GM12873 (cell line): ENCODE measurements at regions not wholly inside any gene's neighbourhood (a gene's known extent, or its start where the extent isn't known, plus 50 kb on each side); places are given as distances from the start of the nearest gene placed in this dataset.
A peak's percentile ranks its signal among the peaks of the same experiment; 100 is the strongest.

Experiments used
- CTCF ChIP-seq: IDR thresholded peaks from 2 replicates; pipeline ENCODE4 v1.5.1; 2012; ENCODE audit warnings: low read depth, mild to moderate bottlenecking, moderate library complexity, low read length, control low read depth; ENCODE audit not compliant: insufficient read depth; ENCODE audit errors: missing control alignments

DNA sequence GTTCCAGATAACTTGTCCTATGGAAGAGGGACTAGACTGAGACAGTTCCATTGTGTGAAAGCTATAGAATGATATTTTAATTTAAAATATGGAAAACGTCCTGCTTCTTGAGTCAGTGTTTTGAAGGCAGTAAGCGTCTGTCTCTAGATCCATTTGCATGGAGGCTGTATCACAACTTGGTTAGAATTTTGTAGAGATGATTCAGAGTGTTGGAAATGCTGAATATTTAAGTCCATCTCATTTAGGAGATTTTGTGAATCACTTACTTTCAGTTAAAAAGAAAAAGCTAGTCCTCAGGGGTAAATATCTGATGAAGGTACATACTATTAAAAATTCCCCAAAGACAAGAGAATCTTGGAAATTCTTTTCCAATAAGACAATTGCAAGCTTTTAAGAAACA is 72.7 kb downstream of the FANCF start:
- no peak for TF ChIP-seq CTCF

DNA sequence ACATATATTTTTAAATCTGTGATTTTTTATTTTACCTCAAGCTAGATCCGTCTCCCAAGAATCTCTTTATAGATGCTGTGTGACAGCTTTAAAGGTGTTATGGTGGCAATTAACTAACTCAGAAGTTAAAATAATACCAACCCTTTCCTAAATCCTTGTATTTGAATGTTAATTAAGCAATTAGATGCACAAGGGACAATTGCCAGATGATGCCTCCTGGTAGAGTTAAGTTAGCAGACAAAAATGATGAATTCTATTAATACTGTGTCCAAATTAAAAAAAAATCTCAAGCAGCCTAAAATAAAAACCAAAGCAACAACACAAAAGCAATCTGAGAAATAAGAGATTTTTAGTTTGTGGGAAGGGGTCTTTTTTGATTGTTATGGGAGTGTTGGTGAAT is 78.9 kb downstream of the FANCF start:
- TF ChIP-seq CTCF = no peak

DNA sequence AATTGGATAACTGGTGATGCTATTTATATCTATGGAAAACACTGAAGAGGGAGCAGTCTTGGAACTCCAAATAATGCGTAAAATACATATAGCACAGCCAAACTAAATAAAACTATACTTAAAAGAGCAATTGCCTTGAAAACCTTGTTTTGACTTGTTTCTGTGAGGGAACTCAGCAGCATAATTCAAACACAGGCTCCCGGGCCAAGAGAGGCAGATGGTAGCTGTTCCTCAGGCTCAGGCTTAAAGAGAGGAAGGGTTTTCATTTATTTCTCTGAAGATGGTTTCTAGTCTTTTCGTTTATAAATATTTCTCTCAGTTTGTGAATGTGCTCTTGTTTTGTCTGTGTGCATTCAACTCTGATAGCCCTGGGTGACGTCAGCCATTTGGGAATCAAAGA is 82.4 kb downstream of the FANCF start:
- TF ChIP-seq CTCF = no peak

GRCh38 chr11:22539821-22540256 is 85.8 kb downstream of the FANCF start:
- peak; percentile 23 for TF ChIP-seq CTCF

DNA sequence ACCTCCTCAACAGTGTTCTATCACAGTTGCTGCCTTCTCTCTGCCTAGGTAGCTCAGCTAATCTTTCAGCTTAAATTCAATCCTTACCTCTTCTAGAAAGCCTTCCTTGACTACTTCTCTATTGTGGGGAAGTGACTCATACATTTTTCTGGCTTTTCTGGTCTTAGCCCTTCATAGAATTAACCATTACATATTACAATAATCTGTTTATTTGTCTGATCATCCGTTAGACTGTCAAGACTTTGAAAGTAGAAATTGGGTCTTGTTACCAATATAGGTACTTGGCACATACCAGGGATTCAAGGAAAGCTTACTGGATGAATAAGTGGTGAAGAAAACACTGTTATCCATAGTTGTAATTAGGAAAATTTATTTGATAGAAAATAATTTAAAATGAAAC is 89.6 kb downstream of the FANCF start:
- TF ChIP-seq CTCF = no peak

DNA sequence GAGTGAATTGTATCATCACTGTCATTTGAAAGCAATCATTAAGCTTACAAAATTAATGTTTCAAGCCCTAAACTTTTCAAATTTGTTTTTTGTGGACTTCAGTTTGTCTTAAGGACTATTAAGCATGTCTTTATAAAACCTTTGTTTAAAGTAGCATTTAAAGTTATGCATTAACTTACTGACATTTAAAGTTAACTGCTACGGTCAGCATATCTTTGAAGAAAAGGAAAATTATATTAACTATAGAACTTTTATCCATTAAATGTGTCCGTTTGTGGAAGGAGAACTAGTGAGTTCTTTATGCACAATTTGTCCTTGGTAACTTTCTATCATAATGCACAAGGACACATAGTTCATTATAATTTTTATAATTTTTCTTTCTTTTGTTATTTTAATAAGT is 103.4 kb downstream of the FANCF start:
- TF ChIP-seq CTCF = no peak

- TF ChIP-seq CTCF = no peak
Observed at GRCh38 chr11:22521226-22521625, 104.4 kb downstream of the FANCF start.
